ENCODE measurements at regions not wholly inside any gene's neighbourhood (a gene's known extent, or its start where the extent isn't known, plus 50 kb on each side); places are given as distances from the start of the nearest gene placed in this dataset.

DNA sequence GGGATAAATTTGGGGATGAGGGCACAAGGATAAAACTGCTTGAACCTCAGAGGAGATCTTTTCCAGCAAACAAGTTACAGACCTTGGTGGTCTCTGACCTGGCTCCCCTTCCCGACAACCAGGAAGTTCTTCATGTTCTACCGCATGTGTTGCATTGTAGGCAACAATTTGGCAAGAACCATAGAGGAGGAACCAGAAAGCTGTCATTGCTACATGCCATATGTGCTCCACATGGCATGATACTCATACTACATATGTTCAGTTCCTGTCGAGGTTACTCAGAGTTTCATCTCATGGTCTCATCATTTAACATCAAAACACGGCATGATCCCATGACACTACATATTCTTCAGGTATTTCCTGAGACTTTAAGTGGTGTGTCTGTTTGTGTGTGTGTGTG lies 235.9 kb downstream of the OR13H1 start:
- DNase-seq: no peak

DNA sequence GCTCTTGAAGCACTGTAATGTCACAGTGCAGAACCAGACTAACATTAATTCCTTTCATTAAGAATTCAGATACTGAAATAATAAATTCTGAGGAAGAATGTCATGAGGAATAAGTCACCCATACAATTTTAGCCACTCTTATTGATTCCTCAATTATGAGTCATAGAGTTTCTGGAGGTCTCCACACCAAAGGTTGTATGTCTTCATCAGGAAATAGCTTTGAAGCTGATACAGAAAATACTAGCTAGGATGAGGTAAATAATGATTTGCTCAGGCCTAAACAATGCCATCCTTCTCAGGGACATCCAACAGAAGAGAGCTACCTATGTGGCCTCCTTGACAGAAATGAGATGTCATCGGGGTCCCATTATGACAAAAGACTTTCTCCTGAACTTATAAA lies 238.8 kb downstream of the OR13H1 start:
- peak; percentile 2 for DNase-seq

DNA sequence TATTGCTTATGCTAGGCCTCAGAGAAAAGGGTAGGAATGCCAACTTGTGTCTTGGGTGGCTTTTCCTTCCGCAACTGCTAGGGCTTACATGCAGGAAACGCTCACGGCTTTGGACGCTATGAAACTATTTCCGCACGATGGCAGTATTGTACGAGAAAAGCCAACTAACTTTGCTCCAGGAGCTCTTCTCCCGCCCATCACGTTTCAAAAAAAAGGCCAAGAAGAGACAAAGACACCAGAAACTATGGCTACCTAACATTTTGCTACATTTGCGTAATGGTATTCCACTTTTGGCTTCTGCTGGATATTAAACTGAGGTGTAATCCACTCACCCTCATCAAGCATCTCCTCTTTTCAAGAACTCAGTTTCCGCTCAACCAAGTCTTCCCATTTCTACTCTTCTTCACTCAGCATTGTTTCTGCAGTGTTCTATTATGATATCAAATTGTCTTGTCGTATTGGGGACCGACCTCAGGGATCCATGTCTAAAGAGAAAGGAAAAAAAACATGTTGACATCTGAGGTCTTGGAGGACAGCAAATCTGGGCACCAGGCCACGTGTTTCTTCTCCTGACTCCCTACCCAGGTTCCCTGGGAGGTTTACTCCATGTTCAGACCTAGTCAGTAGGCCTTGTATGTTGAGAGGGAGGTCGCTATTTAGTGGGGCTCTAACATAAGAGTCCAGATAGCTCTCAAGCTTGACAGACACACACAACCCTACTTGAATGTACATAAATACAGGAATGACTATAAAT lies 239.4 kb upstream of the STK26 start:
- no peak for DNase-seq

- DNase-seq: no peak
These were observed 233.4 kb upstream of the STK26 start for GRCh38 chrX:131789664-131790063.

GRCh38 chrX:131791608-131792355 lies 231.3 kb upstream of the STK26 start:
- no peak for DNase-seq

GRCh38 chrX:131792356-131792749 lies 230.7 kb upstream of the STK26 start:
- DNase-seq: no peak

GRCh38 chrX:131792789-131793462 lies 230.2 kb upstream of the STK26 start:
- DNase-seq: peak; percentile 33

- no peak for DNase-seq
These were observed 227.5 kb upstream of the STK26 start for GRCh38 chrX:131795442-131796229.

DNA sequence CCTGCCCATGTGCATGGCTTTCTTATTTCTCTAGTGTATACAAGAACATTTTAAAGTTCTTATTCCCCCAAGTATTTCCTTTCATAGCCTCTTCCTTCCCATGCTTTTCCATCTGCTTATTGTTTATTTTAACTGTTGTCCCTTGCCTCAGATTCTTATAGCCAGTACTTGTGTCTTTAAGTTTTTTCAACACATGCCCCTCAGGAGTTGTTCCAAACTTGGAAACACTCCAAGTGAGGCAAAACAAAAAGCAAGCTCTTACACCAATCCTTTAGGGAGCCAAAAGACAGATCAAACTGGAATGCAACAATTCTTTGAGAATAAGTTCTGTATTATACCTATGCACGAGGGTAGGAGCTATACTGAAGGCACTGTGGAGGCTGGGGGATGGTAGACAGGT lies 222.0 kb upstream of the STK26 start:
- DNase-seq: no peak

- no peak for DNase-seq
These were observed 221.2 kb upstream of the STK26 start for GRCh38 chrX:131801911-131802310.

DNA sequence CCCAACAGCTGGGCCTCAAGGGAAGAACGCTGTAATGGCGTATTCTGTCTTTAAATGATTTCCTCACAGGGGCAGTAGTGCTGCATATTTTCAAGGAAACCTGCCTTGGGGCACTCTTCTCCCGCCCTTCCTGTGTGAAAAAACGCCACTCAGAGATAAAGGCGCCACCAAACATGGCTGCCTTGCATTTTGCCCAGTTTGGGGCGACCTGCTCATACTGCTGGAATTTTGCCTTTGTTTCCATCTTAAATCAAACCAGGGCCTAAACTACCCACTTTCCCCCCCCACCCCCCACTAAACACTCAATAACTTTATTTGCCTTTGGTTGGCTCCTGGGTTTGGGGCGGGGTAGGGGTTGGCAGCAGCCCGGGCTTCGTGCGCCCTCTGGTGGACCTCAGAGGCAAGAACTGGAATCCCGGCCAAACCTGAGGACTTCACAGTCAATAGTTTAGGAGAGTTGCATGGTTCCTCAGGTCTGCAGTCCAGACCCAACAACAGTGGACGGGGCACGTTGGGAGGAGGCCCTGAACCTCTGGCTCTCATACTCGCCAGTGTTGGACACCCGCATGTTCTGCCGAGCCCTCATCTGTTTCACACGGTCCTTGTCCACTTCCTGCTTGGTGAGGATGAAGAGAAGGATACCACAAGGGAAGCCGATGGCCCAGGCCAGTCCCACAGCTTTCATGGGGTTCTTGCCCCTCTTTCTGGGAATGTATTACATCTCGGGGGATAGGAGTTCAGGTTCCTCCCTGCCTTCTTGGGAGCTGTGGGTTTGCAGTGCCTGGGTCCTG lies 220.1 kb upstream of the STK26 start:
- DNase-seq: peak; percentile 40

- DNase-seq: peak; percentile 88
These were observed 210.0 kb upstream of the STK26 start for GRCh38 chrX:131812847-131813825.

DNA sequence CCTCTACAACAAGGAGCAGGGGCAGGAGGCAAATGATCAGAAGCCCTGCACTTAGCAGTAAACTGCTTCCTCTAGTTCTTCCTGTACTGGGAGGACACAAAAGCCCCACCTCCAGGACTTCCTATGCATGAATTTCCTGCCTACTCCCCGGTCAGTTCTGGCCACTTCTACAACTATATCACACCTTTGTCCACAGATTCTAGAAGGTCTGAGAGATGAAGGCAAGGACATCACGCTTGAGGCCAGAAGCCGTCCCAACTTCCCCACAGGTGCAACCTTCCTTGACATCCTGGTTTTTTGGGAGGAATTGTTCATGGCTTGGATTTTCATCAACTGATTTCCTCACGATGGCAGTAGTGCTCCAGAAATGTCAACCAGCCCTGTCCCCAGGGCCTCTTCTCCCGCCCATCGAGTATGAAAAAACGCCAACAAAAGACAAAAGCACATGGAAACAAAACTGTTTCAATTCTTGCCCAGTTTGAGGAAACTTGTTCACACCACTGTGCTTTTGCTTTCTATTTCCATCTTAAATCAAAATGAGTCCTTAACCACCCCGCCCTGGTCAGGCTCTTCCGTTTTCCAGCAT lies 206.5 kb upstream of the STK26 start:
- DNase-seq: peak; percentile 88

GRCh38 chrX:131818297-131818936 lies 204.7 kb upstream of the STK26 start:
- no peak for DNase-seq

GRCh38 chrX:131821945-131822622 lies 201.0 kb upstream of the STK26 start:
- DNase-seq: peak; percentile 90

DNA sequence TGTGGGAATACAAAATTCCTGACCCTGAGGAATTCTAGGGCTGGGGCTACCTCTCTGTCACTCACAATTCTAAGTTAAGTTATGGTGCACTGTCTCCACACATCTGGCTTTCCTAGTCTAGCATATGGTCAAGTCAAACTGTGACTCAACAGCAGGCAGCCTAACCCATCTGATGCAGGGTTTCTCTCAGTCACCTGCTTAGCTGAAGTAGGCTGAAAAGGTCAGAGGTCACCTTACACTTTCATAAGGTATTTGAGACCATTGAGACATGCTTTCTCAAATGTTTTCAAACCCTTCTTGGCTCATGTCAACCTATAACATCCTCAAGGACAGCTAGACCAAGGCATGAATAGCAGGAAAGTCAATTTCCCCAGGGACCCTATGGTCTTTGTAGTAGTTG lies 196.5 kb upstream of the STK26 start:
- no peak for DNase-seq

DNA sequence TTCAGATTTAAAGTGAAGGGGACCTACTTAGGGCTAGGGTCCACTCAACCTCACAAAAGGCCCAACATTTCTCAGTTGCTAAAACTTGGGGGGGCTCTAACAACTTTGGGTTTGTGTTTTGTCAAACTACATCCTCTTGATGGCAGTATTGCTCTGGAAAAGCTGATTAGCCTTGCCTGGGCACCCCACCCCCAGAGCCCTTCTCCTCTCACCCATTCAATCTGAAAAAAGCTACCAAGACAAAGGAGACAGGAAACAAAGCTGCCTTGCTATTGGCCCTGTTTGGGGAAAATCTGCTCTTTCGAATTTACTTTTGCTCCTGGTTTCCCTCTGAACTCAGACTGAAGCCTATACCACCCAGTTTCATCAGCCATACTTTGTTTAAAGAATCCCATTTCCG lies 195.2 kb upstream of the STK26 start:
- peak; percentile 80 for DNase-seq

DNA sequence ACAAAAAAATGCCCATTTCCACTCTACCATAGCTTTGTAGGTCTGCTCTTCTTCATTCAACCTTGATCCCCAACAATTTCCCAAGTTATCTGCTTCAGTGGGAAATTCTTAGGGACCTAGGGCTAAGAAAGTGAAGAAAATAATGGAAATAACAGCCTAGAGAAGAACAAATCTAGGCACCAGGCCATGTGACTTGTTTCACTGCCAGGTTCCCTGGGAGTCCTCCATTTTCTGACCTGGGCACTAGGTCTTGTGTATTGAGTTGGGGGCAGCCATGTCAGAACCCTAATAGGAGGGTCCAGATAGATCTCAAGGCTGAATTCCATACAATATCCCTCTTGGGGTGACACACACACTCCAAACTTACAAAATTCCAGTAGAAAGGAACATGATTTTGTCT lies 194.6 kb upstream of the STK26 start:
- DNase-seq: no peak

Data from dermis blood vessel endothelial cell (primary cell).